OCI-LY3 (cell line): ENCODE measurements at regions not wholly inside any gene's neighbourhood (a gene's known extent, or its start where the extent isn't known, plus 50 kb on each side); places are given as distances from the start of the nearest gene placed in this dataset.
"Not testable (repeated sequence)": the region's sequence is repeated elsewhere in the genome, so short reads cannot be mapped to it uniquely, and the experiment has no call there.

Experiments
- H2AFZ ChIP-seq: fragments of 200-600, 300-600 bp; shearing (Covaris generic); 2 replicates; pipeline ENCODE4 v1.6.0; 2014; ENCODE audit warnings: antibody characterized with exemption, low read depth, low read length
- H3K27ac ChIP-seq: fragments of 200-600, 300-600 bp; sonication (generic); 2 replicates; pipeline ENCODE4 v1.5.1; 2014; ENCODE audit warnings: mild to moderate bottlenecking, low read length, moderate library complexity, mixed read lengths
- H3K27me3 ChIP-seq: fragments of 200-600, 300-600 bp; sonication (generic); 2 replicates; pipeline ENCODE4 v1.6.1; 2014; ENCODE audit warnings: low read depth, low read length, mixed read lengths
- H3K36me3 ChIP-seq: fragments of 200-600, 300-600 bp; sonication (generic); replicated peaks from 2 replicates; pipeline ENCODE3; 2014; ENCODE audit warnings: low read depth, low read length, mixed read lengths
- H3K4me1 ChIP-seq: fragments of 300-600, 200-600 bp; sonication (generic); 2 replicates; pipeline ENCODE4 v1.6.1; 2014; ENCODE audit warnings: low read length, mixed read lengths
- H3K4me2 ChIP-seq: fragments of 200-600, 300-600 bp; sonication (generic); 2 replicates; pipeline ENCODE4 v1.6.1; 2014; ENCODE audit warnings: low read length, mixed read lengths
- H3K4me3 ChIP-seq: fragments of 300-600, 200-600 bp; sonication (generic); 2 replicates; pipeline ENCODE4 v1.5.1; 2014; ENCODE audit warnings: antibody characterized with exemption, mild to moderate bottlenecking, low read length, moderate library complexity
- H3K79me2 ChIP-seq: fragments of 300-600, 200-600 bp; shearing (Covaris generic); 2 replicates; pipeline ENCODE4 v1.6.1; 2014; ENCODE audit warnings: mild to moderate bottlenecking, low read length, mixed read lengths
- H3K9ac ChIP-seq: fragments of 300-600, 200-600 bp; shearing (Covaris generic); 2 replicates; pipeline ENCODE4 v1.6.0; 2014; ENCODE audit warnings: mild to moderate bottlenecking, low read length, moderate library complexity
- H3K9me3 ChIP-seq: fragments of 200-600, 300-600 bp; shearing (Covaris generic); 2 replicates; pipeline ENCODE4 v1.6.1; 2014; ENCODE audit warnings: low read length, mixed read lengths; ENCODE audit not compliant: insufficient read depth
- H4K20me1 ChIP-seq: fragments of 200-600, 300-600 bp; sonication (generic); 2 replicates; pipeline ENCODE4 v1.6.1; 2016; ENCODE audit warnings: low read length, mixed read lengths; ENCODE audit not compliant: insufficient read depth
- EZH2phosphoT487 ChIP-seq: fragments of 200-600 bp; shearing (Covaris generic); IDR thresholded peaks from 2 replicates; pipeline ENCODE4 v1.6.1; 2018; ENCODE audit warnings: antibody characterized with exemption, mixed run types, low read depth
- TF ChIP-seq, protein P1 (sequence below): fragments of 200-600, 300-600 bp; sonication (generic); IDR thresholded peaks from 2 replicates; pipeline ENCODE4 v1.5.1; 2014; ENCODE audit warnings: antibody characterized with exemption, low read length, low read depth

DNA sequence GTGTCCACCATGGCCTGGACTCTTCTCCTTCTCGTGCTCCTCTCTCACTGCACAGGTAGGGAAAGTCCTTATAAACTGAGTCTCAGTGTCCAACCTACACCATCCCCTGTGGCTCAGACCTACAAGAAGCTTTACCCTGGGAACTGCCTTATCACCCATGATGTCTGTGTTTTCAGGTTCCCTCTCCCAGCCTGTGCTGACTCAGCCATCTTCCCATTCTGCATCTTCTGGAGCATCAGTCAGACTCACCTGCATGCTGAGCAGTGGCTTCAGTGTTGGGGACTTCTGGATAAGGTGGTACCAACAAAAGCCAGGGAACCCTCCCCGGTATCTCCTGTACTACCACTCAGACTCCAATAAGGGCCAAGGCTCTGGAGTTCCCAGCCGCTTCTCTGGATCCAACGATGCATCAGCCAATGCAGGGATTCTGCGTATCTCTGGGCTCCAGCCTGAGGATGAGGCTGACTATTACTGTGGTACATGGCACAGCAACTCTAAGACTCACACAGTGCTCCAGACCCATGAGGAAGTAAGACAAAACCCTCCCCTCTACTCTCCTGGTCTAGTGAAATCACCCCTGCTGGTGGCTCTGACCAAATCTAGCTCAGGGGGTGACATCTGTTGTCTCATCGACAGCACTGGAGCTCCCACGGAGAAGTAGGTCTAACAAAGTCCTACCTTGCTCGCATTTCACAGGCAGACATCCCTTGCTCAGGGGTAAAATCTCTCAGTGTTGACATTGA lies 74.3 kb downstream of the VPREB1 start:
- Histone ChIP-seq H3K27me3 (no peaks in the 10 kb centered on the region), H3K4me1 (peaks cover 6% of the 10 kb centered on the region), H3K36me3 (peaks cover 21% of the 10 kb centered on the region), H3K4me3 (no peak overlapping the region), H4K20me1 (no peaks in the 10 kb centered on the region), H3K4me2 (no peak overlapping the region), H3K9me3 (no peaks in the 10 kb centered on the region), H3K27ac (no peak overlapping the region), H3K79me2 (no peaks in the 10 kb centered on the region), H3K9ac (no peak overlapping the region), H2AFZ (no peak overlapping the region)
- TF ChIP-seq, protein P1, sequence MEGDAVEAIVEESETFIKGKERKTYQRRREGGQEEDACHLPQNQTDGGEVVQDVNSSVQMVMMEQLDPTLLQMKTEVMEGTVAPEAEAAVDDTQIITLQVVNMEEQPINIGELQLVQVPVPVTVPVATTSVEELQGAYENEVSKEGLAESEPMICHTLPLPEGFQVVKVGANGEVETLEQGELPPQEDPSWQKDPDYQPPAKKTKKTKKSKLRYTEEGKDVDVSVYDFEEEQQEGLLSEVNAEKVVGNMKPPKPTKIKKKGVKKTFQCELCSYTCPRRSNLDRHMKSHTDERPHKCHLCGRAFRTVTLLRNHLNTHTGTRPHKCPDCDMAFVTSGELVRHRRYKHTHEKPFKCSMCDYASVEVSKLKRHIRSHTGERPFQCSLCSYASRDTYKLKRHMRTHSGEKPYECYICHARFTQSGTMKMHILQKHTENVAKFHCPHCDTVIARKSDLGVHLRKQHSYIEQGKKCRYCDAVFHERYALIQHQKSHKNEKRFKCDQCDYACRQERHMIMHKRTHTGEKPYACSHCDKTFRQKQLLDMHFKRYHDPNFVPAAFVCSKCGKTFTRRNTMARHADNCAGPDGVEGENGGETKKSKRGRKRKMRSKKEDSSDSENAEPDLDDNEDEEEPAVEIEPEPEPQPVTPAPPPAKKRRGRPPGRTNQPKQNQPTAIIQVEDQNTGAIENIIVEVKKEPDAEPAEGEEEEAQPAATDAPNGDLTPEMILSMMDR, result no peak
- no peak for TF ChIP-seq EZH2phosphoT487

DNA sequence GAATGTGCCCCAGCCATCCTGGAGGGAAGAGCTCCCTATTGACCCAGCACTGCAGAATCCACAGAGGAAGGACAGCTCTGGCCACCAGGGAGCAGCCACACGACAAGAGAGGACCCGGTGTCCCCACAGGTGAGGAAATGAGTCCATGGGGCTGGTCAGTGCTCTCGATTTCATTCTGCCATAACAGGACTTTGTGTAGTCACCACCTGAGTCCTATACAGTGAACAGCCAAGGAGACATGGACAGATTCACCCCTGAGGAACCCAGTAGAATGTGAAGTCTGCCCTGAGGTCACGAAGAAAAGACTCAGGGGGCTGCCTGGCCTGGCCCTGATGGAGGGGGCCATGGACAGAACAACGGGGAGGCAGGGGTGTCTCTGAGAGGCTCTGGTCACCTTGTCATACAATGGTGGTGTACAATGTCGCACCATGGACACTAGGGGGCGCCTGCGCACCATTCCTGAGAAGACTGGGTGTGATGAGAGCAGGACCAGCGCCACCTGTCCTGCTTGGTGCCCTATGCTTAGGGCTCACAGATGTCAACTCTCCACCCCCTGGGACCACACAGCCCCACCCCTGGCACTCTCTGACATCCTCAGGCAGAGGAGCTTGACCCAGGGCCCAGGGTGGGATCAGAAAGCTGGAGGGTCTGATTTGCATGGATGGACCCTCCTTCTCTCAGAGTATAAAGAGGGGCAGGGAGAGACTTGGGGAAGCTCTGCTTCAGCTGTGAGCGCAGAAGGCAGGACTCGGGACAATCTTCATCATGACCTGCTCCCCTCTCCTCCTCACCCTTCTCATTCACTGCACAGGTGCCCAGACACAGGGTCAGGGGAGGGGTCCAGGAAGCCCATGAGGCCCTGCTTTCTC lies 77.4 kb downstream of the VPREB1 start:
- H3K9ac ChIP-seq, H2AFZ ChIP-seq, H3K9me3 ChIP-seq, H3K4me2 ChIP-seq, H3K27ac ChIP-seq, H3K79me2 ChIP-seq, H4K20me1 ChIP-seq, H3K27me3 ChIP-seq, H3K4me3 ChIP-seq: not testable (repeated sequence)
- Histone ChIP-seq H3K4me1 (peaks cover 14% of the 10 kb centered on the region), H3K36me3 (peaks cover 16% of the 10 kb centered on the region)
- TF ChIP-seq, protein P1, result peak; percentile 86

DNA sequence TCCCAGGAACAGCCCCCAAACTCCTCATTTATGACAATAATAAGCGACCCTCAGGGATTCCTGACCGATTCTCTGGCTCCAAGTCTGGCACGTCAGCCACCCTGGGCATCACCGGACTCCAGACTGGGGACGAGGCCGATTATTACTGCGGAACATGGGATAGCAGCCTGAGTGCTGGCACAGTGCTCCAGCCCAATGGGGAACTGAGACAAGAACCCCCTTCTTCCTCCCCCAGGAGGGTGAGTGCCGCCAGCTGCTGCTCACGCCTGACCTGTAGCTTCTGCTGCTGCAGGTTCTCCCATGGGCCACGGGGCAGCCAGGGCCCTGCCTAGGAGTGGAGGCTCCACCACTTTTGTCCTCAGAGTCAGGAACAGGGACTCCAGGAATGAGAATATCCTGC lies 78.2 kb downstream of the VPREB1 start:
- Histone ChIP-seq H3K4me1 (peaks cover 14% of the 10 kb centered on the region), H3K9ac (no peak overlapping the region), H3K27ac (no peak overlapping the region), H2AFZ (no peak overlapping the region), H3K4me2 (no peak overlapping the region), H3K4me3 (no peak overlapping the region), H3K27me3 (no peaks in the 10 kb centered on the region), H3K36me3 (peaks cover 11% of the 10 kb centered on the region), H3K9me3 (no peaks in the 10 kb centered on the region), H3K79me2 (no peaks in the 10 kb centered on the region), H4K20me1 (no peaks in the 10 kb centered on the region)
- no peak for TF ChIP-seq EZH2phosphoT487
- TF ChIP-seq, protein P1, result no peak

DNA sequence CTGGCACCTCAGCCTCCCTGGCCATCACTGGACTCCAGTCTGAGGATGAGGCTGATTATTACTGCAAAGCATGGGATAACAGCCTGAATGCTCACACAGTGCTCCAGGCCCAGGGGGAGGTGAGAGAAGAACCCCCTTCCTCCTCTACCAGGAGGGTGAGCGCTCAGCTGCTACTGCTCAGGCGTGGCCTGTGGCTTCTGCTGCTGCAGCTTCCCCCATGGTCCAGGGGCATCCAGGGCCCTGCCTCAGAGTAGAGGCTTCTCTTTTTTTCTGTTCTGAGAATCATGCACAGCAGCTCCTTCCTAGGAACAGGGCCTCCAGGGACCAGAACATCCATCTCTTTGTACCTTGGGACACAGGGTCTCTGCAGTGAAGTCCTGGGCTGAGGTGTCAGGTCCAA lies 83.1 kb downstream of the VPREB1 start:
- H3K4me3 ChIP-seq, result no peak overlapping the region
- no peaks in the 10 kb centered on the region for H4K20me1 ChIP-seq
- no peaks in the 10 kb centered on the region for H3K9me3 ChIP-seq
- H2AFZ ChIP-seq, result no peak overlapping the region
- no peak for TF ChIP-seq EZH2phosphoT487
- TF ChIP-seq, protein P1, result no peak
- no peaks in the 10 kb centered on the region for H3K27me3 ChIP-seq
- H3K4me2 ChIP-seq, result no peak overlapping the region
- H3K79me2 ChIP-seq, result no peaks in the 10 kb centered on the region
- H3K4me1 ChIP-seq, result peaks cover 12% of the 10 kb centered on the region
- no peak overlapping the region for H3K27ac ChIP-seq
- no peak overlapping the region for H3K9ac ChIP-seq
- peaks cover 3% of the 10 kb centered on the region for H3K36me3 ChIP-seq
